OCI-LY3 (cell line): ENCODE measurements at regions not wholly inside any gene's neighbourhood (a gene's known extent, or its start where the extent isn't known, plus 50 kb on each side); places are given as distances from the start of the nearest gene placed in this dataset.

ENCODE experiments used
- H2AFZ ChIP-seq: fragments of 200-600, 300-600 bp; shearing (Covaris generic); 2 replicates; pipeline ENCODE4 v1.6.0; 2014; ENCODE audit warnings: antibody characterized with exemption, low read depth, low read length
- H3K27ac ChIP-seq: fragments of 200-600, 300-600 bp; sonication (generic); 2 replicates; pipeline ENCODE4 v1.5.1; 2014; ENCODE audit warnings: mild to moderate bottlenecking, low read length, moderate library complexity, mixed read lengths
- H3K27me3 ChIP-seq: fragments of 200-600, 300-600 bp; sonication (generic); 2 replicates; pipeline ENCODE4 v1.6.1; 2014; ENCODE audit warnings: low read depth, low read length, mixed read lengths
- H3K36me3 ChIP-seq: fragments of 200-600, 300-600 bp; sonication (generic); replicated peaks from 2 replicates; pipeline ENCODE3; 2014; ENCODE audit warnings: low read depth, low read length, mixed read lengths
- H3K4me1 ChIP-seq: fragments of 300-600, 200-600 bp; sonication (generic); 2 replicates; pipeline ENCODE4 v1.6.1; 2014; ENCODE audit warnings: low read length, mixed read lengths
- H3K4me2 ChIP-seq: fragments of 200-600, 300-600 bp; sonication (generic); 2 replicates; pipeline ENCODE4 v1.6.1; 2014; ENCODE audit warnings: low read length, mixed read lengths
- H3K4me3 ChIP-seq: fragments of 300-600, 200-600 bp; sonication (generic); 2 replicates; pipeline ENCODE4 v1.5.1; 2014; ENCODE audit warnings: antibody characterized with exemption, mild to moderate bottlenecking, low read length, moderate library complexity
- H3K79me2 ChIP-seq: fragments of 300-600, 200-600 bp; shearing (Covaris generic); 2 replicates; pipeline ENCODE4 v1.6.1; 2014; ENCODE audit warnings: mild to moderate bottlenecking, low read length, mixed read lengths
- H3K9ac ChIP-seq: fragments of 300-600, 200-600 bp; shearing (Covaris generic); 2 replicates; pipeline ENCODE4 v1.6.0; 2014; ENCODE audit warnings: mild to moderate bottlenecking, low read length, moderate library complexity
- H3K9me3 ChIP-seq: fragments of 200-600, 300-600 bp; shearing (Covaris generic); 2 replicates; pipeline ENCODE4 v1.6.1; 2014; ENCODE audit warnings: low read length, mixed read lengths; ENCODE audit not compliant: insufficient read depth
- H4K20me1 ChIP-seq: fragments of 200-600, 300-600 bp; sonication (generic); 2 replicates; pipeline ENCODE4 v1.6.1; 2016; ENCODE audit warnings: low read length, mixed read lengths; ENCODE audit not compliant: insufficient read depth
- CTCF ChIP-seq: fragments of 200-600, 300-600 bp; sonication (generic); IDR thresholded peaks from 2 replicates; pipeline ENCODE4 v1.5.1; 2014; ENCODE audit warnings: antibody characterized with exemption, low read length, low read depth
- EZH2phosphoT487 ChIP-seq: fragments of 200-600 bp; shearing (Covaris generic); IDR thresholded peaks from 2 replicates; pipeline ENCODE4 v1.6.1; 2018; ENCODE audit warnings: antibody characterized with exemption, mixed run types, low read depth

- Histone ChIP-seq H2AFZ (no peak overlapping the region), H3K9ac (no peak overlapping the region), H3K9me3 (peaks cover 12% of the 10 kb centered on the region; the same call in 1 of the 2 replicates), H4K20me1 (no peaks in the 10 kb centered on the region), H3K4me3 (no peak overlapping the region), H3K27me3 (no peaks in the 10 kb centered on the region), H3K27ac (no peak overlapping the region), H3K79me2 (no peaks in the 10 kb centered on the region), H3K36me3 (no peaks in the 10 kb centered on the region), H3K4me1 (peaks cover 4% of the 10 kb centered on the region; the same call in 1 of the 2 replicates), H3K4me2 (no peak overlapping the region)
- TF ChIP-seq CTCF, result no peak
- no peak for TF ChIP-seq EZH2phosphoT487
Measured at GRCh38 chr11:70944636-70945035, 307.7 kb downstream of the SHANK2 start.

GRCh38 chr11:70948398-70948797 is 304.0 kb downstream of the SHANK2 start:
- TF ChIP-seq CTCF, result no peak
- TF ChIP-seq EZH2phosphoT487, result no peak
- Histone ChIP-seq H3K36me3 (no peaks in the 10 kb centered on the region), H4K20me1 (no peaks in the 10 kb centered on the region), H3K4me1 (peaks cover 4% of the 10 kb centered on the region; the same call in 1 of the 2 replicates), H3K9ac (no peak overlapping the region), H2AFZ (no peak overlapping the region), H3K4me2 (no peak overlapping the region), H3K4me3 (no peak overlapping the region), H3K9me3 (peaks cover 4% of the 10 kb centered on the region), H3K79me2 (no peaks in the 10 kb centered on the region), H3K27ac (no peak overlapping the region), H3K27me3 (no peaks in the 10 kb centered on the region)

GRCh38 chr11:70948855-70949531 is 303.4 kb downstream of the SHANK2 start:
- Histone ChIP-seq H3K27ac (no peak overlapping the region), H3K36me3 (no peaks in the 10 kb centered on the region), H3K4me1 (peaks cover 4% of the 10 kb centered on the region; the same call in 1 of the 2 replicates), H3K4me3 (no peak overlapping the region), H4K20me1 (no peaks in the 10 kb centered on the region), H3K4me2 (no peak overlapping the region), H3K27me3 (no peaks in the 10 kb centered on the region; the same call in 1 of the 2 replicates), H3K9ac (no peak overlapping the region), H3K9me3 (peaks cover 4% of the 10 kb centered on the region; the same call in 1 of the 2 replicates), H3K79me2 (no peaks in the 10 kb centered on the region), H2AFZ (no peak overlapping the region)
- no peak for TF ChIP-seq CTCF
- no peak for TF ChIP-seq EZH2phosphoT487

- Histone ChIP-seq H3K4me1 (no peaks in the 10 kb centered on the region), H4K20me1 (no peaks in the 10 kb centered on the region), H3K27me3 (no peaks in the 10 kb centered on the region; the same call in 1 of the 2 replicates), H3K9me3 (peaks cover 4% of the 10 kb centered on the region; the same call in 1 of the 2 replicates), H3K27ac (no peak overlapping the region), H3K4me3 (no peak overlapping the region), H3K9ac (no peak overlapping the region), H3K36me3 (no peaks in the 10 kb centered on the region), H3K79me2 (no peaks in the 10 kb centered on the region), H2AFZ (no peak overlapping the region), H3K4me2 (no peak overlapping the region)
- TF ChIP-seq CTCF, result no peak
- no peak for TF ChIP-seq EZH2phosphoT487
Measured at GRCh38 chr11:70951139-70951804, 301.1 kb downstream of the SHANK2 start.
